ENCODE measurements at regions not wholly inside any gene's neighbourhood (a gene's known extent, or its start where the extent isn't known, plus 50 kb on each side); places are given as distances from the start of the nearest gene placed in this dataset.

DNA sequence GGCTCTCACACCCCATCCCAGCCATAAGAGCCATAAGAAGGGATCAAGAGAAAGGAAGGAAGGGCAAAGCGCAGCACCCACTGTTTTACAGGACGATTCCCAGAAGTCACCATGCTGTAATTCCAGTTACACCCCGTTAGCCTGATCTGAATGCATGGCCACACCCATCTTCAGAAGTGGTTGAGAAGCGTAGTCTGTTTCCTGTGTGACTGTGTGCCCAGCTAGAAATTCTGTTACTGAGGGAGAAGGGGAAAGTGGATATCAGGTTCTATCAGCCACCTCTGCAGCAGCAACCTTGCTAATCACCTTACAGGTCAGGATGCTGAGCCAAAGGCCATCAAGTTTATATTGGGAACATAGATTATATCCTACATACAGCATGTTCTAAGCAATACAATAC lies 260.0 kb downstream of the ABHD5 start:
- DNase-seq (ENCODE audit: low read depth), result no peak

DNA sequence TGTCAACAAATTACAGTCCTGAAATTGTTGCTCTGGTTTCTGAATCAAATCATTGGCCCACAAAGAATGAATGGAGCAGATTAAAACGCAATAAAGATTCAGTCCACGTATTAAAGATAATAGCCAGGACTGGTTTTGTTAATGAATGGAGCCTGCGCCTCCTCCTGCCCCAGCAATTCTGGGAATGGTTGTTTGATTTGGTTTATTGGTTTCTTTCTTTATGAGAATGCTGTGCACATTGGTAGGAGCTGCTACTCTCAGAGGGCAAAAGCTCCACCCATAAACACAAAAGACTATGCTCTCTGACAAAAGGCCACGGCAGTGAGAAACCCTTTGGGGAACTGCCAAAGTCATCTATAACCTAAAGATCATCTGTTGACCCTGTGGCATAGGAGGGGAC lies 261.1 kb downstream of the ABHD5 start:
- no peak for DNase-seq (ENCODE audit: low read depth)

DNA sequence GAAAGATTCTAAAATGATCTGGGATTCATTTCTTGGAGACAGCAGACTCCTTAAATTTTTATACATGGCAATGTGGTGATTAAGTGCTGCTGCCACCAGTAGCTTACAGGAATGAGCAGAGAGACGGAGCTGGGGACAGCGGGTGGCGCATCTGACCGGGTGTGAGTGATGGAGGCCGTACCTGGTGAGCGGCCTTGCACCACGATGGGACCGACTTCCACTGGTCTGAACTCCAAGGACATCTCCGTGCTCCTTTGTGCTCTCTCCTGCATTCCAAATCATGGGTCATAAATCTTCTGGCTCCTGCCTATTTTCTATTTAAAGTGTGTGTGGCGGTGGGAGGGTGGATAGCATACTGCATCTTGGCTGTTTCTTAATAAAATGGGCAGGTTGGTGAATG lies 262.6 kb downstream of the ABHD5 start:
- no peak for DNase-seq (ENCODE audit: low read depth)

DNA sequence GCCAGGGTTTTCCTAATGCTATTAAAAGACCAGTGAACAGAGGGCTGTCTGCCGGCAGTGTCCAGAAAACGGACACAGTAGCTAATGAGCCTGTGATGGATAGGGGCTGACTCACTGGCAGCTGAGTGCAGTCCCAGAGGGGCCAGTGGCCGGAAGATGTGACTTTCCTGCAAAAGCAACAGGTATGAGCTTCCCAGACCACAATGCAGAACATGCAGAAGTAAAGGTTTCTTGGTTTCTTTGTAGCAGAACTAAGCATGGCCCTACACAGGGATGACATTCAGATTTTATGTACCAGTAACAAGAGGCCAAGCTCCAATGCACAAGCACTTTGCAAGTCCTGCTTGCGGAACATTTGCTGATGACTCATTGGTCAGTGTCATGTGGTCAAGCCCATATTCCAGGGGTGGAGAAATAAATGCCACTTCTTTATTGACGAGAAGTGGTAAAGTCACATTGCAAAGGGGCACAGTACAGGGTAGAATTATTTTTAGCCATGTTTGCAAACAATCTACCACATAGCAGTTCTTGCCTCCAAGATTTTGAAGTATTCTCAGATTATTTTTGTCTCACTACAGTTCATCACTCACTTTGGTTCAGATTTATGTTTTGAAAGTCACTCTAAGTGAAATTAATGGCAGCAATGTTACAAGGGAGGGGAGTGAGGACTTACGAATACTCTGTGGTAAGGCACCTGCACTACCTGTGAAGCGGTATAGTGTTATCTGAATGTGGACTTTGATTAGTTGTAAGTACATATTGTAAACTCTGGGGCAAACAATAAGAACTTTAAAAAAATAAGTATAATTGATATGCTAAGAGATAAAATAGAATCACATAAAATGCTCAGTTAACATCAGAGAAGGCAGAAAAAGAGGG lies 263.3 kb downstream of the ABHD5 start:
- no peak for DNase-seq (ENCODE audit: low read depth)

DNA sequence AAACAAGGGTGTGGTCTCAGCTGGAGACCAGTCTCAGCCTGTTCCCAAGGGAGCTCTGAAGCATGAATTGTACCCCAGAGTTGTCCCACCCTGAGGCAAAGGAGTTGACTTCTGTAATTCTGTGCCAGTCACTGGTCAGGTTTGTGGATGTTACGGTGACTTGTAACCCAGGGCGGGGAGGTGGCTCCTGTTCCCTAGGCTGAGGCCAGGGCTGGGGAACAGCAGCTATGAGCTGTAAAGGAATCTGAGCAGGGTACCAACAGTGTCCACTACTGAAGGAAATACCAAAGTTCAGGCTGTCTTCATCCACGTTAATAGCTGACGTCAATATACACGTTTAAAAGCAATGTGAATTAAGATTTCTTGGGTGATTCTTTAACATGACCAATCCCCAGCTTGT lies 266.2 kb downstream of the ABHD5 start:
- no peak for DNase-seq (ENCODE audit: low read depth)

DNA sequence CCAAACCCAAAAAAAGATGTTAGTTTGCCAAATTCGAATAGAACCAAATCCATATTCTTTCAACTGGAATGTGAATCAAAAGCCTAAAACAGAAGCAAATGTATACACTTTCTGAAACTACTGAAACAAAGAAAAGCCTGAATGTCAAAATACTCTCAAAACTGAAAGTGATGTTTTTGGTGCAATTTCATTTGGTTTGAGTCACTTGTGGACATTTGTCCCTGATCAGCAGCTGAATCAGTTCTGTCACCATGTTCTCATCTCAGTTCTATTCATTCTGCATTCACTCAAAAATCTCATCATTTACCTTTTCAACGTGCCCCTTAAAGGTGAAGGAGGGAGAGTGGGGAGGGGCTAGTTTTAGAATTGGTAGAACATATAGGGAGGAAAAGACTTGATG lies 266.8 kb downstream of the ABHD5 start:
- DNase-seq (ENCODE audit: low read depth), result no peak

DNA sequence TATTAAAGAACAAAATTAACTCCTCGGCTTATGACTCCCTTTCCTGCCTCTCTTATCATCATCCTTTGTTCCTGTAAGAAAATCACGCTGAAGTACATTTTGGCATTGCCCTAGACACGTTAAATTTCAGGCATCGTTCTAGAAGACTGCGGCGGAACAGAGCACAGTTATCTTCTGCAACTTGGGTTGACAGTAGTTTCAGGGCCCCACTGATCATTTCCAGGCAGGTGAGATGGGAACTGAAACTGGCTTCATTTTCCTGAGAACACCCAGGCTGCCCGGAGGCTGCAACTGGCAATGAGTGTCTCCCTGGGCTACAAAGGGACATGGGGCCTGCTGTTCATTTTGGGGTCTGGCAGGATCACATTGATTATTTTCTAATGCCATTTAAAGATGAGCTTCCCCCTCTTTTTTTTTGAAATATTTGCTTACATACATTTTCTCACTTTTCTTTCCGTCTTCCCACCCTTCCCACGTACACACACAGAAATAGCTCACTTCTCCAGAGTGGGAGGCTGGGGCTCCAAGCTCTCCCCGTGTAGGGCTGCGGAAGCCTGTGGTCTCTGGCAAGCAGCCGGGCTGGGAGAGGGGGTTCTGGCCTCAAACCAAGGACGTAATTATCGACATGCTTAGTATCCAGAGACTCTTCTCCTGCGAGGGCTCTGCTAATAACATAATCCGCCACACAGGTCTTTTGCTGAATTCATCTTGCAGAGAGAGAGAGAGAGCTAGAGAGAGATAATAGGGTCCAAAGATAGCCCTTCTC lies 267.4 kb downstream of the ABHD5 start:
- no peak for DNase-seq (ENCODE audit: low read depth)

DNA sequence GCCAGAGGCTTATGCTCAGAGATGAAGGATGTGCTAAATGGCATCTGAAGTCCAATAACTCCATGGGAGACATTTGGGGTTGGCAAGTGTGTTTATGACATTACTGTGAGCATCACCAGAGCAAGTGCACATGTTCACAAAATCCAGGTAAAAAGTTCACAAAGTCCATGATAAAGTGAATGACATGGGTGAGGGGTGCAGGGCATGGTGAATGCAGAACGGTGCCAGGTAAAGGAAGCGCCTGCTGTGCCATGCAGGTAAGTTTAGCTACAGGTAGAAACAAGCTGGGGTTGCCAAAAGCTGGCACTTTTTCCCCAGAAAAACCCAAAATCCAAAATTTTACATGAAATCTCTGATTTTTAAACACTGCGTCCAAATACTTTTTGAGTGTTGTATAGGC lies 268.2 kb downstream of the ABHD5 start:
- DNase-seq (ENCODE audit: low read depth), result no peak

DNA sequence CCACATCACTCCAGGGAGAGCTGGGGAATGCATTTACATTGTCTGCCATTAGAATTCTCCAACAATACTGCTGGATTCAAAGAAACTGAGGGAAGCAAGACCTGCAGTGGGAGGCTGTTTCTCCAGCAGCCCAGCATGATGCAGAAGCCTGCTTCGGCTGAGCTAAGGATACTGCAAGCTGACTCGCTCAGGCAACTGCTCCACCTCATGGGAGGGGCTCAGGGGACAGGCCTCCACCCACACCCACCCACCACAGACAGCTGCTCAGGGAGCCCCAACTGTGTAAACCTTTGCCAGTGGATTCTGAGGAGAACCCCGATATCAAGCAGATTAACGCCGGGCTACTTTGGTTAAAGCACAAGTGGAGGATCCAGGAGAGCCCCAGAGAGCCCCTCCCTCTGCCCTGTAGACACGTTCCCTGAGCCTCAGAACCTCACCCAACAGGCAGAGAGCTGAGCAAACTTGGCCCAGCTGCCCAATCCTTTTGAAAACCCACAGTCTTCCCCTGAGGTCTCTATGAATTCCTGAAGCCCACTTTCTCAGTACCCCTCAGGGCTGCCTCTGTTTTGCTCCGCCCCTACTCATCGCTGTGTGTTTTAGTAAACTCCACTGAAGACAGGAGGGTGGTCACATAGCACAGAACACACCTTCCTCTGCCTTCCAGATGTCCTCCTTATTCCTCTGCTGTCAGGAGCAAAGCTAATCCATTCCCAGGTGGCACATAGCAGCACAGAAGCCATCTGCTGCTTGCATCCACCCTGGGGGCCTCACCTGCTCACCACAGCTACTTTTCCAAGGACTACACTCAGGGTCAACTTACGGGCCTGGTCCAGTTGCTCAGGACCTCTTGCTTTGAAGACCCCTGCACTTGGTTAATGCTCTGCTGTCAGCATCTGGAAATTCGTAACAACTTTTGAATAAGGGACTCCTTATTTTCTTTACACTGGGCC lies 269.0 kb downstream of the ABHD5 start:
- no peak for DNase-seq (ENCODE audit: low read depth)

DNA sequence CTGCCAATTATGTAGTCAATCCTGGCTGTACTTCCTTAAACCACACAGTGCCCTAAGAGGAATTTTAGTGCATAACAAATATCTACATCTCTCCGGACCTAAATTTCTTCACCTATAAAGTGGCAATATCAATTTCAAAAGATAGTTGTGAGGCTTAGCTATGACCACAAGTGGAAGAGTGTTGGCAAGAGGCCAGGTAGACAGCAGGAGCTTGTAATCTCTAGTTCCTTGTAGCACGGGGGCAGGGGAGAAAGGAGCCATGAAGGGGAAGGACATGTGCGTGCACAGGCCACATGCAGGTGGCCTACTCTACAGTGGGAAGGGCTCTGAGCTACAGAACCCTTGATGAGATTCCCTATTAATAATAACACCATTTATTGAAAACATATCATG lies 269.7 kb downstream of the ABHD5 start:
- no peak for DNase-seq (ENCODE audit: low read depth)

DNA sequence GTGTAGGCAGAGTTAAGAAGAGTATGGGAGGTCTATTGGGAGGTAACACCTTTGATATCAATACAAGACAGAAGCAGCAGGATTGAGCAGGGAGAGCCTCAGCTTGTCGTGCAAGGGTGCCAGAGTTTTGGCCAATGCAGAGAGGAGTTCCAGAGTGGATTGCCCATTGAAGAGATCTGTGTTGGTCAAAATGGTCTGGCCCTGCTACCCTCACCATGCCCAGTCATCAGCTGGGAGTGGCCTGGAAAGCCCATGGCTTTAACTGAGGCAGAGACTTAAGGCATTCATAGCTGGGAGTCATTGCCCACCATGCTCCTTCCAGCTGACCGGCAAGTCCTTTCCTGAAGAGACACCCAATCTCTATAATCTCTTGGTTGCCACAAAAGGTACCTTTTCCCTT lies 271.3 kb downstream of the ABHD5 start:
- DNase-seq (ENCODE audit: low read depth), result no peak

DNA sequence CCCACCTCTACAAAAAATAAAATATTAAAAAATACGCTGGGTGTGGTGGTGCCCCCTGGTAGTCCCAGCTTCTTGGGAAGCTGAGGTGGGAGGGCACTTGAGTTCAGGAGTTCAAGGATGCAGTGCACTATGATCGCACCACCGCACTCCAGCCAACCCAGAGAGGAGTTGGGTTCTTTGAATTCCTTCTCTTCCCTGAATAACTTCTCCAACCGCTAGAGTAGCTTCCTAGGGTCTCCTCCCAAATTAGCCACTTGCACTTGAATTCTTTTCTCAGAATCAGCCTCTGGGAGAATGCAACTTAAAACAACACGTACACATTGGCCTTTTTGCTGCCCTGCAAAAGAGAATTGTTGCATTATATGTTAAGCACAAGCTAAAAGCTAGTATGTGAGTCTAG lies 272.5 kb downstream of the ABHD5 start:
- no peak for DNase-seq (ENCODE audit: low read depth)

DNA sequence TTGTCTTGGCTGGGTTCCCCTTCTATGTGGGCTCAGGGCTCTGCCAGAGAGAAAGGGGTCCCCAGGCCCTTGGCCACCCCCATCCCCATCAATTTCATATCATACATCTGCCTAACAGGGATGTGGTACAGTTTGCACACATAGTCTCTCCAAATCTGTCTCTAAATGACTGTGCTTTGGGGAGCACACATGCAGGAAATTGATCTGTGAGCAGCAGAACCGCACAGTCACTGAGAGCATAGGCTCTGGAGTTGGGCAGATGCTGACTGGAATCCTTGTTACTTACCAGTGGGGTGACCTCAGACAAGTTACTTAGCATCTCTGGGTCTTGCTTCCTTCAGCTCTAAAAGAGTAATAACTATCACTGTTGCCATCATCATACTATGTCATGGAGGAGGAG lies 273.9 kb downstream of the ABHD5 start:
- DNase-seq (ENCODE audit: low read depth), result no peak

DNA sequence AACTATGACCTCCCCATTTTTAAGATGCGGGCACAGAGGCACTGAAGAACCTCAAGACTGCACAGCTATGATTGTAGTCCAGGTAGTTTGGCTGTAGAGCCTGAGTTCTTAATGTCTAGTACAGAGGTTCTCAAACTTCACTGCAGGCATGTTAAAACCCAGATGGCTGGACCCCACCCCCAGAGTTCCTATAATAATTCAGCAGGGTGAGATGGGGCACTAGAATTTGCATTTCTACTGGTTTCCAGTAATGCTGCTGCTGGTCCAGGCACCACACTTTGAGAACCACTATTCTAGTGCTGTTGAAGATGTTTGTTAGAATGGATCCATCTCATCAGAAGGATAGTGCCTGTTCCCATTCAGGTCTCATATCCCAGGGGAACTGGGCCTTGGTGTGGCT lies 274.9 kb downstream of the ABHD5 start:
- DNase-seq (ENCODE audit: low read depth), result no peak

DNA sequence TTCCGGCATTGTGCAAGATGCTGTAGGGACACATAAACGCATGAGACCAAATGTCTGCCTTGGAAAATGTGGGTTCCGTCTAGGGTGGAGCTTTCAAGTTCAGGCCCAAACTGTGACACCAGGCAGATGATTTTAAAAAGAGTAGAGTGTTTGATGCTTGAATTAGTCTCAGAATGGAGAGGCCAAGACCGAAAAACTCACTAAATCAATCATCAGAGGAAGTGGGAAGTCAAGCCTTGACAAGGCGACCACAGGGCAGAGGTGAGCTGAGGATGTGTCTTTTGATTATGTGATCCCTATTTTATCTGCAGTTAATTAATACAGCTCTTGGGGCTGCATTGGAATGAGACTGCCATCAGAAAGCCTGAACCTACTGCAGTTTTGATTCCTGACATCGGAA lies 275.4 kb downstream of the ABHD5 start:
- DNase-seq (ENCODE audit: low read depth), result no peak

DNA sequence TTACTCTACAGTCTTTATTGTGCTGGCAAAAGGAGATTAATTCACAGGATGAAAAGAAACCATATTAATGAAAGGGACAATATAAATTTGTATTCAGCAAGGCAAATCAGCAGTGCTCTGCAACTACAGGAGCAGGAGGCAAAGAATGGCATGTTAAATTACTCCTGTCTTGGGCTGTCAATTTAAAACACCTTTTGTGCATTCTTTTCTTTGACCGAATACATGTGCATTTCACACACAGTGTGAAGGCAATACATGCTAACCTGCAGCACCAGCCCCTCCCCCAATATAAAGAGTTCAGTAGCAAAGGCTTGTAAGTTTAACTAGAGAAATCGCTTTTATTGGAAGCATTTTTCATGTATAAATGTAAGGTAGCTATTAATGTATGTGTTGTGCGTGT lies 275.2 kb upstream of the TOPAZ1 start:
- no peak for DNase-seq (ENCODE audit: low read depth)

DNA sequence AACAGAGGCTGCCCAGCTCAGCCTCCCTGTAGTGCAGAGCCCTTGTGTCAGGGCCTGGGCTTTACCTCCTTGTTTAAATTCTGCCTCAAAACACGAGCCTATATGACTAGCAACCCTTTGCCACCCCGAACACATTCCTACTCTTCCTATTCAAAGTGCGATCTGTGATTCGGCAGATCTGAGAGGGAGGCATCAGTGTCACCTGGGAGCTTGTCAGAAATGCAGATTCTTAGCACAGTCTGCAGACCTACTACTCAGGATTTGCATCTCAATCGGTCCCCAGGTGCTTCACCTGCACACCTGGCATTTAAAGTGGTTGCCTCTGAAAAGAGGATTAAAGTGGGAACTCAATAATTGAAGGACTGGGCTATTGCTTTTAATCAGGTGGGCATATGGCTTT lies 273.2 kb upstream of the TOPAZ1 start:
- DNase-seq (ENCODE audit: low read depth), result no peak

DNA sequence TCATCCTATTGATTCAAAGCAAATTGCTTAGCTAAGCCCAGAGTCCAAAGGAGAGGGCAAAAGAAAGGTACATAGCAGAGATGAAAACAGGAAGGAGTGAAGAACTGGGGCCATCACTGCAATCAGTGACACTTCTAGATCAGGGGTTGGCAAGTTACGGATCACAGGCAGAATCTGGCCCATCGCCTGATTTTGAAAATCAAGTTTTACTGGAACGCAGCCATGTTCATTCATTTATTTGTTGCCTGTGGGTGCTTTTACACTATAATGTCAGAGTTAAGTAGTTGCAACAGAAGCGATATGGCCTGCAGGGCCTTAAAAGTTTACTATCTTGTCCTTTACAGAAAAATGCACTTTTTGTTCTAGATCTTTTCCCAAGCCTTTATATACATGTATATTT lies 271.7 kb upstream of the TOPAZ1 start:
- no peak for DNase-seq (ENCODE audit: low read depth)

DNA sequence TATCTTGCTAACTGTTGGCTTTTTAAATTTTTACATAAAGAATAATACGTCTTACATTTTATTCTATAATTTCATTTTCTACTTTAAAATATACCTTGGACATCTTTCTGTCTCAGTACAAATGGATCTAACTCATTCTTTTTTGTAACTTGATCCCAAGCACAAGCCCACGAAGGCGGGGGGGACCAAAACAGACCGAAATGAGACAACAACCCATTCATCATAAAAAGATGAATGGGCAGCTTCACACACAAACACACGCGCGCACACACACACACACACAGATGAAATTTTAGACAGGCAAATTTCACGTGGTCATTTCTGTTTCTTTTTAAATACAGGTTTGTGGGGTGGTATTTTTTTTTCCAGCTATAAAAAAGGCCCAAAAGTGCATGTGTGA lies 271.3 kb upstream of the TOPAZ1 start:
- no peak for DNase-seq (ENCODE audit: low read depth)

DNA sequence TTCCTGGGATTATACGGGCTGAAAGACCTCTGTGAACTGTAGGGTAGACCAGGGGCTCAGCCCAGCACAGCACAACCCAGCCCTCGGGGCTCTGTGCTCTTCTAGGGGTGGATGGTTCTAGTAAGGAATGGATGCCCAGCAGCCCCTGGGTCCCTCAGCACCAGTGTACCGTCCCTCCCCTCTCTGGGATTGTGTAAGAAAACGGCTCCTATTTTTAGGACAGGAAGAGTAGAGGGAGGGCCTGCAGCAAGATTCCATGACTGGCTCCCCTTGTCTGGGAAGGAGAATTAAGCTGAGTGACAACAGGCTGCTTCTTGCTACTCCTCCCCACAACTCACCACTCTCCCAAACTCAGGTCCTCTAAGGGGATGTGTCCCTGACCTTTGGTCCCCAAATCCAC lies 270.8 kb upstream of the TOPAZ1 start:
- DNase-seq (ENCODE audit: low read depth), result no peak

DNA sequence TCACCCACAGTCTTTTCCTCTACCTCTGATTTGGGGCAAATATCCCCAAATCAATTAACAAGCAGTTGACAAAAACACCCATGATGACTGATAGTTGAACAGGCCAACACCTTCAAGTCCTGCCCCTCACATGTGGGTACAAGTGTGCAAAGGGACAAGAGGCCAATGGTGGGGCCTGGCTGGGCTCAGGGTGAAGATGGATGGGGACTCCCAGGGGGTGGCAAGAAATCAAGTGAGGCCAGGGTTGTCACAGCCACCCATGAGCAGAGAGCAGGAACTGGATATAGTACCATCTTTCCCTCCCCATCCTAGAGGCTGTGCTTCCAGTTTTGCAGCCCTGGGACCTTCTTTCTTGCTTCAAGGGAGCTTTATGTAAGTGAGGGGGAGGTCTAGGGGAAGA lies 270.2 kb upstream of the TOPAZ1 start:
- no peak for DNase-seq (ENCODE audit: low read depth)

DNA sequence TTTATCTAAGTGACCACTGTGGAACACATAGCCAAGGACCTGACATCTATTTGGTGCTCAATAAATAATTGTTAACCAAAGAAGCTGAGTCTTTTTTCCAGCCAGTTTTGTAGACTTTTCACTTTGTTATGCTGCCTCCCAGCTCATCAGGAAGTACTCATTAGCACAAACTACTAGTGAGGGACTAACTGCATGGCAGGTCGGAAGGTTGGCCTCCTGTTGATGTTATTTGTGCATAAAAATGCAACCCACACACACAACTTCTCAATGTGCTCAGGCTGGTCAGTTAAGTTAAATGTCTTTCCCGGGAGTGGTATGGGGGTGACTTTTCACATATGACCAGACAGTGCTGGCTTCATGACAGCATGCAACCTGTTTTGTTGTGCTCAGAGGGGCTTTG lies 263.0 kb upstream of the TOPAZ1 start:
- no peak for DNase-seq (ENCODE audit: low read depth)

DNA sequence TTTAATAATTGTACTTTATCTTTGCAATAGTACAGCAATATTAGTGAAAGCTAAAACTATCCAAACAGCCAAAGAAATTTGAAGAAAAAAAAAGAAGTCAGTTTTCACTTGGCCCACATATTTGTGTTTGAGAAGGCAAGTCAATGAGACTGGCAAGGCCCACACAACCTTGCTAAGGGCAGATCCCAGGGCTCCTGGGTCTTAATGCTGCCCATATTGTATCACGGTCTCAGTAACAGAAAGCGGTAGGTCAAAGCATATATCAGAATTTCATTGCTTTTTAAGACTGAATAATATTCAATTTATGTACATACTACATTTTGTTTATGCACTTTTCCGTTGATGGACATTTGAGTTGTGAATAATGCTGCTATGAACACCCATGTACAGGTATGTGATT lies 262.0 kb upstream of the TOPAZ1 start:
- no peak for DNase-seq (ENCODE audit: low read depth)
